ENCODE measurements at regions not wholly inside any gene's neighbourhood (a gene's known extent, or its start where the extent isn't known, plus 50 kb on each side); places are given as distances from the start of the nearest gene placed in this dataset.
A peak's percentile ranks its signal among the peaks of the same experiment; 100 is the strongest.
"Not testable (repeated sequence)": the region's sequence is repeated elsewhere in the genome, so short reads cannot be mapped to it uniquely, and the experiment has no call there.

GRCh38 chr1:171397851-171398469 is 84.0 kb downstream of the FMO4 start:
- DNase-seq: no peak

GRCh38 chr1:171403393-171403792 is 81.9 kb upstream of the PRRC2C start:
- DNase-seq: no peak

- no peak for DNase-seq
Measured at GRCh38 chr1:171405391-171405714, 80.0 kb upstream of the PRRC2C start.

- not testable (repeated sequence) for DNase-seq
Measured at GRCh38 chr1:171413557-171413956, 71.8 kb upstream of the PRRC2C start.

- DNase-seq: no peak
Measured at GRCh38 chr1:171418546-171418945, 66.8 kb upstream of the PRRC2C start.

- no peak for DNase-seq
Measured at GRCh38 chr1:171420810-171421209, 64.5 kb upstream of the PRRC2C start.

- DNase-seq: no peak
Measured at GRCh38 chr1:171421413-171422020, 63.8 kb upstream of the PRRC2C start.

- DNase-seq: peak; percentile 44
Measured at GRCh38 chr1:171422511-171422910, 62.8 kb upstream of the PRRC2C start.

- DNase-seq: no peak
Measured at GRCh38 chr1:171424494-171424893, 60.8 kb upstream of the PRRC2C start.

- DNase-seq: no peak
Measured at GRCh38 chr1:171426645-171427044, 58.7 kb upstream of the PRRC2C start.

- no peak for DNase-seq
Measured at GRCh38 chr1:171427852-171428471, 57.4 kb upstream of the PRRC2C start.

- DNase-seq: no peak
Measured at GRCh38 chr1:171429137-171429536, 56.2 kb upstream of the PRRC2C start.

- no peak for DNase-seq
Measured at GRCh38 chr1:171431994-171432393, 53.3 kb upstream of the PRRC2C start.

GRCh38 chr1:171432473-171432872 is 52.9 kb upstream of the PRRC2C start:
- DNase-seq: no peak

- peak; percentile 59 for DNase-seq
Measured at GRCh38 chr1:171433451-171433850, 51.9 kb upstream of the PRRC2C start.

GRCh38 chr1:171434717-171435346 is 50.5 kb upstream of the PRRC2C start:
- peak; percentile 79 for DNase-seq
